HG02870 (cell line): ENCODE measurements at regions not wholly inside any gene's neighbourhood (a gene's known extent, or its start where the extent isn't known, plus 50 kb on each side); places are given as distances from the start of the nearest gene placed in this dataset.

Experiments
- ATAC-seq: cut with Tn5 transposase; IDR thresholded peaks from one replicate; pipeline ENCODE4 v1.9.1; 2021; ENCODE audit warnings: mild to moderate bottlenecking, moderate library complexity; ENCODE audit not compliant: unreplicated experiment

- ATAC-seq: no peak
Observed at GRCh38 chr10:111968647-111969046, 214.9 kb downstream of the GPAM start.

GRCh38 chr10:111970111-111970510, 213.5 kb downstream of the GPAM start:
- no peak for ATAC-seq

GRCh38 chr10:111972109-111972508, 211.5 kb downstream of the GPAM start:
- no peak for ATAC-seq

GRCh38 chr10:111973306-111973705, 210.3 kb downstream of the GPAM start:
- ATAC-seq: no peak

GRCh38 chr10:111973826-111974225, 209.7 kb downstream of the GPAM start:
- ATAC-seq: no peak

- no peak for ATAC-seq
Observed at GRCh38 chr10:111974325-111974724, 209.2 kb downstream of the GPAM start.

- ATAC-seq: no peak
Observed at GRCh38 chr10:111976557-111976956, 207.0 kb downstream of the GPAM start.

- ATAC-seq: no peak
Observed at GRCh38 chr10:111984057-111984456, 199.5 kb downstream of the GPAM start.

GRCh38 chr10:111986079-111986478, 197.5 kb downstream of the GPAM start:
- ATAC-seq: no peak

- no peak for ATAC-seq
Observed at GRCh38 chr10:111988646-111989045, 194.9 kb downstream of the GPAM start.

GRCh38 chr10:111989136-111989911, 194.2 kb downstream of the GPAM start:
- ATAC-seq: no peak

- no peak for ATAC-seq
Observed at GRCh38 chr10:111990734-111991133, 192.8 kb downstream of the GPAM start.

GRCh38 chr10:111993321-111993720, 190.2 kb downstream of the GPAM start:
- no peak for ATAC-seq

- no peak for ATAC-seq
Observed at GRCh38 chr10:111993872-111994426, 189.6 kb downstream of the GPAM start.

- peak; percentile 100 for ATAC-seq
Observed at GRCh38 chr10:111996103-111996502, 187.5 kb downstream of the GPAM start.

GRCh38 chr10:111998728-111999127, 184.8 kb downstream of the GPAM start:
- no peak for ATAC-seq

GRCh38 chr10:111999205-111999914, 184.2 kb downstream of the GPAM start:
- ATAC-seq: no peak

- no peak for ATAC-seq
Observed at GRCh38 chr10:111999915-112000302, 183.7 kb downstream of the GPAM start.

GRCh38 chr10:112000466-112000865, 183.1 kb downstream of the GPAM start:
- no peak for ATAC-seq

GRCh38 chr10:112002206-112002605, 181.4 kb downstream of the GPAM start:
- no peak for ATAC-seq

- no peak for ATAC-seq
Observed at GRCh38 chr10:112004075-112004474, 179.5 kb downstream of the GPAM start.

- ATAC-seq: no peak
Observed at GRCh38 chr10:112005044-112005443, 178.5 kb downstream of the GPAM start.
